Activated CD8-positive, alpha-beta T cell treated with anti-CD3 and anti-CD28 coated beads for 36 hours (primary cell): ENCODE measurements at regions not wholly inside any gene's neighbourhood (a gene's known extent, or its start where the extent isn't known, plus 50 kb on each side); places are given as distances from the start of the nearest gene placed in this dataset. TPM values are rescaled to one million over a fixed set of nuclear protein-coding genes. Genes with fewer than 3 reads are reported as not detected.

Experiments used
- ATAC-seq: fragments of 200-7000 bp; cut with Tn5 transposase; one replicate; pipeline ENCODE4 v1.10.0; 2021; ENCODE audit warnings: mild to moderate bottlenecking, moderate library complexity
- CTCF ChIA-PET: fragments of 350-600 bp; sonication (Branson Sonifier 250); formaldehyde crosslinking; loops from one replicate; lab custom pipeline; 2021; ENCODE audit warnings: antibody characterized with exemption; lab: Charles Lee
- POLR2A ChIA-PET: fragments of 350-600 bp; sonication (Branson Sonifier 250); formaldehyde crosslinking; loops from one replicate; lab custom pipeline; 2021; ENCODE audit warnings: antibody characterized with exemption; lab: Charles Lee
- DNase-seq: peaks from one replicate; pipeline ENCODE4 v3.0.0-alpha.2; 2020
- H3K27ac Mint-ChIP-seq: one replicate; pipeline ENCODE4 v1.8.0; 2021; ENCODE audit warnings: mild to moderate bottlenecking, mixed read lengths
- H3K27me3 Mint-ChIP-seq: one replicate; pipeline ENCODE4 v1.8.0; 2021; ENCODE audit warnings: mixed read lengths
- H3K36me3 Mint-ChIP-seq: one replicate; pipeline ENCODE4 v1.8.0; 2021; ENCODE audit warnings: low read depth, mixed read lengths
- H3K4me1 Mint-ChIP-seq: one replicate; pipeline ENCODE4 v1.8.0; 2021; ENCODE audit warnings: low read depth, mixed read lengths
- H3K4me3 Mint-ChIP-seq: one replicate; pipeline ENCODE4 v1.8.0; 2021; ENCODE audit warnings: mild to moderate bottlenecking, moderate library complexity, mixed read lengths
- H3K9me3 Mint-ChIP-seq: one replicate; pipeline ENCODE4 v1.8.0; 2021; ENCODE audit warnings: mixed read lengths
- intact Hi-C: fragments of 100-400 bp; cut with micrococcal nuclease; formaldehyde crosslinking; loops from one replicate; pipeline ENCODE4 v1.10.0; 2022
- microRNA-seq: library from miRNA; unstranded; fragments of <30 nt; microRNA quantifications from one replicate; pipeline ENCODE4 v1.2.0, GENCODE V29; 2022; ENCODE audit warnings: borderline microRNAs expressed, borderline replicate concordance
- TF ChIP-seq, protein P1 (sequence below): fragments of 200-600 bp; IDR thresholded peaks from one replicate; pipeline ENCODE4 v1.8.0; 2022; ENCODE audit warnings: antibody characterized with exemption, mild to moderate bottlenecking

DNA sequence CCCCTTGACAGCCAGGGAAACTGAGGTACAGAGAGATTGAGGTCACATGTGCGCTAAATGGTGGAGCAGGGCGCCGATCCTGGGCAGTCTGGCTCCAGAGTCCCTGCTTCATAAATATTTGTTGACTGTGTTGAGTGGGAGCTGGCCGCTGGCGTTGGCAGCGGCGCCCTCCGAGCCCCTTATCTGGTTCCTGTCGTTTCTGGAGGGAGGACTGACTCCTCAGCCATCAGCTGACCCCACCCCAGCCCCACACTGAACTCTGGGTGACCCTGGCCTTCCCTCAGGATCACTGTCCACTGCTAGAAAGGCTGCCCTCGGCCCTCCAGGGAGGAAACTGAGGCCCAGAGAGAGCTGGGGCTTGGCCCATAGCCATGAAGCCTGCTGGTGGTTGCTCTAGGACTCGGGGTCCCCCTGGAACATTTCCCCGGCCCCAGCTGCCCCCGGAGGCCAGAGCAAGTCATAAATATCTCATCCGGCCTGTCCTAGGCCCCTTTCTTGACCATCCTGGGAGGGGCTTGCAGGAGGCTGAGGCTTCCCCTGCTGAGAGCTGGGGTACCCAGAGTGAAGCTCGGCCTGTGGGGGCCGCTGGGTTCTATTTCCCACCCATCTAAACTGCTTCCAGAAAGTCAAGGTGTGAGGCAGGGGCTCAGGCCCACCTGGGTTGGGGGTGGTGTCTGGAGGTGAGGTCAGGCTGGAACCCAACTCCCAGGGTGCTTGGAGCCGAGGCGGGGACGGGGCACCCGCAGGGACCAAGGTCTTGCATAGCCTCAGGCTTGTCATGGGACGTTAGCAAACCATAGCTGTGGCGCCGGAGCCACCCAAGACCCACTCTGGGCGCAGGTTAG, 51.7 kb upstream of the GSE1 start:
- H3K4me3 Mint-ChIP-seq, result no peak overlapping the region

DNA sequence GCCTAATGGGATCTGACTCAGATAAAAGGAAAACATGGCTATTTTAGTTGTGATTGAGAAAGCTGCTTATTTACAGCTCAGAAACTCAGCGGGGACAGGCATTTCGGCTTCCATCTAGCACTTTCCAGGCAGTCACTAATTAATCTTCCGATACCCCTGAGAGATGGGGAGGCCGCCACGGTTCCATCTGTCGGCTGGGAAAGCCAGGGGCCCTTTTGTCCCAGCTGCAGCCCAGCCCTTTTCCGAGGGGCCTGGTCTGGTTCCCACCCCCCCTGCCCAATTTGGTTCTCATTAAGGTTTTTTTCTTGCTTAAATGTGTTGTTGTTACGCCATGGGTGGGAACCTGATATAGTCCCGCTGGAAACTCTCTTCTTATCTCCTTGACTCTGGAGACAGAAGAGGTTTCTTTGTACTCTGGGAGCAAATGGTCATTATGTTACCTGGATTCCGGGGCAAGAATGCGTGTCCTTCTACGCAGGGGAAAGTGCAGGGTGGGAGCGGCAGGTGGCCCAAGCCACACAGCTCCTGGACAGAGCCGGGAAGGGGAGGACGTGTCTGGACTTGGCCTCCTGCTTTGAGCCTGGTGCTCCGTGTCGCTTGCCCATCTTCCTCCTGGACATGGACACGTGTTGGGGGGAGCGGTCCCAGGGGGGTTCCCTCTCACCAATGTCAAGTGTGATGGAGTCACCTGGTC, 50.9 kb upstream of the GSE1 start:
- no peak overlapping the region for H3K4me3 Mint-ChIP-seq
- no peak for DNase-seq
- CTCF ChIA-PET, result interaction anchor here (0.8 to 1.0 kb wide), 2 partner anchors 9 to 48 kb away, joined by 3 to 6 read pairs; no protein-coding TSS in a partner anchor

More for the DNA sequence above, 51.7 kb upstream of the GSE1 start:
- Mint-ChIP-seq H3K9me3 (no peaks in the 10 kb centered on the region), H3K27ac (no peak overlapping the region), H3K27me3 (no peaks in the 10 kb centered on the region), H3K4me1 (peaks cover 59% of the 10 kb centered on the region), H3K36me3 (no peaks in the 10 kb centered on the region)
- intact Hi-C loops, result no loop called here
- POLR2A ChIA-PET, result interaction anchor here (0.6 to 0.8 kb wide), 2 partner anchors 8 to 10 kb away, joined by 3 read pairs; no protein-coding TSS in a partner anchor
- CTCF ChIA-PET, result interaction anchor here (0.8 to 1.1 kb wide), 4 partner anchors 8 to 71 kb away, joined by 3 to 6 read pairs (median 4); no protein-coding TSS in a partner anchor
- DNase-seq (no peak), ATAC-seq (no peak)
- TF ChIP-seq, protein P1, sequence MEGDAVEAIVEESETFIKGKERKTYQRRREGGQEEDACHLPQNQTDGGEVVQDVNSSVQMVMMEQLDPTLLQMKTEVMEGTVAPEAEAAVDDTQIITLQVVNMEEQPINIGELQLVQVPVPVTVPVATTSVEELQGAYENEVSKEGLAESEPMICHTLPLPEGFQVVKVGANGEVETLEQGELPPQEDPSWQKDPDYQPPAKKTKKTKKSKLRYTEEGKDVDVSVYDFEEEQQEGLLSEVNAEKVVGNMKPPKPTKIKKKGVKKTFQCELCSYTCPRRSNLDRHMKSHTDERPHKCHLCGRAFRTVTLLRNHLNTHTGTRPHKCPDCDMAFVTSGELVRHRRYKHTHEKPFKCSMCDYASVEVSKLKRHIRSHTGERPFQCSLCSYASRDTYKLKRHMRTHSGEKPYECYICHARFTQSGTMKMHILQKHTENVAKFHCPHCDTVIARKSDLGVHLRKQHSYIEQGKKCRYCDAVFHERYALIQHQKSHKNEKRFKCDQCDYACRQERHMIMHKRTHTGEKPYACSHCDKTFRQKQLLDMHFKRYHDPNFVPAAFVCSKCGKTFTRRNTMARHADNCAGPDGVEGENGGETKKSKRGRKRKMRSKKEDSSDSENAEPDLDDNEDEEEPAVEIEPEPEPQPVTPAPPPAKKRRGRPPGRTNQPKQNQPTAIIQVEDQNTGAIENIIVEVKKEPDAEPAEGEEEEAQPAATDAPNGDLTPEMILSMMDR, result no peak

DNA sequence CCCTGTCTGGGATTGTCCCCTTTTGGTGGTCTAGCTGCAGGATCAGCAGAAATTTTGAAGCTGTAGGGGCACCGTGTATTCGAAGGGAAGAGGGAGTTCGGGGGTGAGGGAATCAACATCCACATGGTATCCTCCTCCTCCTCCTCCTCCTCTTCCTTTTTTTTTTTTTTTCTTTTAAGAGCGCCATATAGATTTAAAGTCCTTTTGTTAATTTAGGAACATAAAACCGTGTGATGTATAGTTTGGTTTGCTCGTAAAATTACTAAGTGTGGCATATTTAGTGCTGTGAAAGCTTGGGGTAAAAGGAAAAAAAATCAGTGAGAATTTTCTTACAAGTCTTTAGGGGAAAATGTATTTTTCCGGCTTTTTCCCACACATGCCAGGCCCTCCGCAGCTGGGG, 50.1 kb upstream of the GSE1 start:
- ChIA-PET CTCF (interaction anchor here (0.8 to 1.7 kb wide), 2 partner anchors 18 to 53 kb away, joined by 4 to 7 read pairs; no protein-coding TSS in a partner anchor), POLR2A (interaction anchor here (0.7 to 3.1 kb wide), 3 partner anchors 10 to 182 kb away, joined by 3 to 28 read pairs (median 3); no protein-coding TSS in a partner anchor)
- intact Hi-C loops, result no loop called here
- Mint-ChIP-seq H3K27ac (no peak overlapping the region), H3K27me3 (no peaks in the 10 kb centered on the region), H3K9me3 (no peaks in the 10 kb centered on the region), H3K36me3 (peaks cover 4% of the 10 kb centered on the region), H3K4me3 (no peak overlapping the region), H3K4me1 (peaks cover 65% of the 10 kb centered on the region)
- TF ChIP-seq, protein P1, result no peak
- DNase-seq (no peak), ATAC-seq (no peak)

More for the DNA sequence above, 50.9 kb upstream of the GSE1 start:
- Mint-ChIP-seq H3K9me3 (no peaks in the 10 kb centered on the region), H3K36me3 (no peaks in the 10 kb centered on the region), H3K27me3 (no peaks in the 10 kb centered on the region), H3K4me1 (peaks cover 65% of the 10 kb centered on the region), H3K27ac (no peak overlapping the region)
- TF ChIP-seq, protein P1, result no peak
- intact Hi-C loops, result no loop called here
- no peak for ATAC-seq
- POLR2A ChIA-PET, result interaction anchor here (0.7 to 0.8 kb wide), 2 partner anchors 9 to 183 kb away, joined by 3 read pairs; no protein-coding TSS in a partner anchor

Small RNA genes lying in the stretch of these regions (microRNA-seq; reads per million reads assigned to microRNA genes)
- gene MIR5093, result not detected
